22Rv1 (cell line): ENCODE measurements at regions not wholly inside any gene's neighbourhood (a gene's known extent, or its start where the extent isn't known, plus 50 kb on each side); places are given as distances from the start of the nearest gene placed in this dataset.
"Not testable (repeated sequence)": the region's sequence is repeated elsewhere in the genome, so short reads cannot be mapped to it uniquely, and the experiment has no call there.

Experiments
- H3K27ac ChIP-seq: fragments of 450-650 bp; 2 replicates; pipeline ENCODE4 v1.5.1; 2017
- CTCF ChIP-seq: fragments of 450-650 bp; IDR thresholded peaks from 2 replicates; pipeline ENCODE4 v1.5.1; 2017; ENCODE audit warnings: mild to moderate bottlenecking
- ZFX ChIP-seq: fragments of 450-650 bp; IDR thresholded peaks from 2 replicates; pipeline ENCODE4 v1.6.1; 2017; ENCODE audit warnings: antibody characterized with exemption, borderline replicate concordance

- H3K27ac ChIP-seq, result not testable (repeated sequence)
Measured at GRCh38 chr12:124070394-124071074, 97.5 kb downstream of the ZNF664 start.

- no peak for TF ChIP-seq CTCF
- no peak for TF ChIP-seq ZFX
- no peak overlapping the region for H3K27ac ChIP-seq
Measured at GRCh38 chr12:124071075-124071443, 98.0 kb downstream of the ZNF664 start.

- H3K27ac ChIP-seq, result no peak overlapping the region
- TF ChIP-seq CTCF (no peak), ZFX (no peak)
Measured at GRCh38 chr12:124073356-124074035, 100.5 kb downstream of the ZNF664 start.

GRCh38 chr12:124075841-124076240 is 102.8 kb downstream of the ZNF664 start:
- no peak overlapping the region for H3K27ac ChIP-seq
- TF ChIP-seq ZFX, result no peak

GRCh38 chr12:124077701-124078100 is 104.7 kb downstream of the ZNF664 start:
- TF ChIP-seq CTCF (no peak), ZFX (no peak)
- no peak overlapping the region for H3K27ac ChIP-seq

GRCh38 chr12:124078800-124079199 is 105.8 kb downstream of the ZNF664 start:
- H3K27ac ChIP-seq, result no peak overlapping the region
- TF ChIP-seq ZFX (no peak), CTCF (no peak)

- TF ChIP-seq ZFX, result no peak
- TF ChIP-seq CTCF, result no peak
- no peak overlapping the region for H3K27ac ChIP-seq
Measured at GRCh38 chr12:124080649-124081048, 107.6 kb downstream of the ZNF664 start.

GRCh38 chr12:124082012-124082411 is 109.0 kb downstream of the ZNF664 start:
- no peak overlapping the region for H3K27ac ChIP-seq
- TF ChIP-seq CTCF, result no peak
- TF ChIP-seq ZFX, result no peak
